ENCODE measurements at regions not wholly inside any gene's neighbourhood (a gene's known extent, or its start where the extent isn't known, plus 50 kb on each side); places are given as distances from the start of the nearest gene placed in this dataset.
A peak's percentile ranks its signal among the peaks of the same experiment; 100 is the strongest.

GRCh38 chr17:55668312-55668920, 54.2 kb downstream of the TMEM100 start:
- DNase-seq (ENCODE audit: low spot score) = no peak

GRCh38 chr17:55666806-55667205, 55.9 kb downstream of the TMEM100 start:
- DNase-seq (ENCODE audit: low spot score) = no peak

- no peak for DNase-seq (ENCODE audit: low spot score)
Measured at GRCh38 chr17:55664287-55664686, 58.4 kb downstream of the TMEM100 start.

- no peak for DNase-seq (ENCODE audit: low spot score)
Measured at GRCh38 chr17:55663400-55663799, 59.3 kb downstream of the TMEM100 start.

GRCh38 chr17:55661963-55662834, 60.5 kb downstream of the TMEM100 start:
- DNase-seq (ENCODE audit: low spot score) = no peak

- DNase-seq (ENCODE audit: low spot score) = no peak
Measured at GRCh38 chr17:55661256-55661758, 61.4 kb downstream of the TMEM100 start.

GRCh38 chr17:55660178-55660886, 62.3 kb downstream of the TMEM100 start:
- no peak for DNase-seq (ENCODE audit: low spot score)

GRCh38 chr17:55659661-55660060, 63.0 kb downstream of the TMEM100 start:
- no peak for DNase-seq (ENCODE audit: low spot score)

- no peak for DNase-seq (ENCODE audit: low spot score)
Measured at GRCh38 chr17:55655777-55656176, 66.9 kb downstream of the TMEM100 start.

- no peak for DNase-seq (ENCODE audit: low spot score)
Measured at GRCh38 chr17:55654821-55655220, 67.8 kb downstream of the TMEM100 start.

- no peak for DNase-seq (ENCODE audit: low spot score)
Measured at GRCh38 chr17:55654022-55654421, 68.6 kb downstream of the TMEM100 start.

GRCh38 chr17:55652825-55653224, 69.8 kb downstream of the TMEM100 start:
- no peak for DNase-seq (ENCODE audit: low spot score)

GRCh38 chr17:55652114-55652823, 70.4 kb downstream of the TMEM100 start:
- DNase-seq (ENCODE audit: low spot score) = no peak

GRCh38 chr17:55649957-55650597, 72.6 kb downstream of the TMEM100 start:
- no peak for DNase-seq (ENCODE audit: low spot score)

GRCh38 chr17:55648086-55648485, 74.6 kb downstream of the TMEM100 start:
- no peak for DNase-seq (ENCODE audit: low spot score)

- DNase-seq (ENCODE audit: low spot score) = no peak
Measured at GRCh38 chr17:55645361-55645760, 77.3 kb downstream of the TMEM100 start.

GRCh38 chr17:55644346-55644745, 78.3 kb downstream of the TMEM100 start:
- no peak for DNase-seq (ENCODE audit: low spot score)

- no peak for DNase-seq (ENCODE audit: low spot score)
Measured at GRCh38 chr17:55642741-55643140, 79.9 kb downstream of the TMEM100 start.

GRCh38 chr17:55641676-55642081, 81.0 kb downstream of the TMEM100 start:
- DNase-seq (ENCODE audit: low spot score) = peak; percentile 15

- no peak for DNase-seq (ENCODE audit: low spot score)
Measured at GRCh38 chr17:55639096-55639495, 83.6 kb downstream of the TMEM100 start.

GRCh38 chr17:55635253-55635914, 87.3 kb downstream of the TMEM100 start:
- no peak for DNase-seq (ENCODE audit: low spot score)
